IMR-90 (cell line): ENCODE measurements at regions not wholly inside any gene's neighbourhood (a gene's known extent, or its start where the extent isn't known, plus 50 kb on each side); places are given as distances from the start of the nearest gene placed in this dataset.

ENCODE experiments used
- ATAC-seq: fragments of 200-7000 bp; cut with Tn5 transposase; 2 replicates; pipeline ENCODE4 v1.9.1; 2020; ENCODE audit warnings: low read depth, mild to moderate bottlenecking, moderate library complexity
- BruUV-seq: library from RNA; stranded (reverse); fragments of 400-500 nt; replicated peaks from 2 replicates; lab custom pipeline; 2021; lab: Mats Ljungman, UMichigan
- CTCF ChIA-PET: fragments of 300-600 bp; formaldehyde crosslinking; extraction: SDS; loops from one replicate; lab custom pipeline; 2021; ENCODE audit warnings: antibody characterized with exemption; lab: Yijun Ruan, JAX
- POLR2A ChIA-PET: fragments of 300-600 bp; sonication (Branson Sonifier 250); formaldehyde crosslinking; loops from one replicate; lab custom pipeline; 2022; ENCODE audit warnings: antibody characterized with exemption; ENCODE audit not compliant: unreplicated experiment; lab: Charles Lee
- DNase-seq: peaks from one replicate; pipeline ENCODE4 v3.0.0; 2013
- H2AFZ ChIP-seq: replicated peaks from 2 replicates; pipeline ENCODE3; 2013; ENCODE audit warnings: low read length, mild to moderate bottlenecking; ENCODE audit not compliant: poor library complexity
- H2AK5ac ChIP-seq: 2 replicates; pipeline ENCODE4 v1.6.1; 2013; ENCODE audit warnings: low read depth, low read length, inconsistent platforms
- H2AK9ac ChIP-seq: replicated peaks from 2 replicates; pipeline ENCODE3; 2013; ENCODE audit warnings: mild to moderate bottlenecking, low read depth, low read length, moderate library complexity; ENCODE audit not compliant: poor library complexity
- H2BK120ac ChIP-seq: 2 replicates; pipeline ENCODE4 v1.6.1; 2013; ENCODE audit warnings: low read depth, low read length, inconsistent platforms
- H2BK15ac ChIP-seq: 3 replicates; pipeline ENCODE4 v1.6.1; 2013; ENCODE audit warnings: low read depth, low read length, inconsistent platforms
- H2BK20ac ChIP-seq: 2 replicates; pipeline ENCODE4 v1.6.1; 2013; ENCODE audit warnings: low read depth, mild to moderate bottlenecking, inconsistent platforms, low read length, moderate library complexity
- H2BK5ac ChIP-seq: 2 replicates; pipeline ENCODE4 v1.6.1; 2013; ENCODE audit warnings: mild to moderate bottlenecking, low read depth, low read length, inconsistent platforms; ENCODE audit not compliant: poor library complexity, severe bottlenecking
- H3K14ac ChIP-seq: replicated peaks from 2 replicates; pipeline ENCODE4 v1.6.1; 2013; ENCODE audit warnings: low read depth, low read length, inconsistent platforms
- H3K18ac ChIP-seq: 2 replicates; pipeline ENCODE4 v1.6.1; 2013; ENCODE audit warnings: low read depth, low read length, control low read depth
- H3K23ac ChIP-seq: 2 replicates; pipeline ENCODE4 v1.6.1; 2013; ENCODE audit warnings: low read depth, low read length, inconsistent platforms
- H3K27ac ChIP-seq: 2 replicates; pipeline ENCODE4 v1.5.1; 2013; ENCODE audit warnings: mild to moderate bottlenecking, control low read depth, low read length; ENCODE audit not compliant: insufficient read depth
- H3K27me3 ChIP-seq: 2 replicates; pipeline ENCODE4 v1.6.1; 2013; ENCODE audit warnings: low read length; ENCODE audit not compliant: control insufficient read depth, insufficient read depth
- H3K36me3 ChIP-seq: 2 replicates; pipeline ENCODE4 v1.6.1; 2013; ENCODE audit warnings: low read length, mixed read lengths; ENCODE audit not compliant: control insufficient read depth, insufficient read depth
- H3K4ac ChIP-seq: 2 replicates; pipeline ENCODE4 v1.6.1; 2013; ENCODE audit warnings: low read depth, low read length, inconsistent platforms
- H3K4me1 ChIP-seq: 2 replicates; pipeline ENCODE4 v1.6.1; 2013; ENCODE audit warnings: low read length, mixed read lengths; ENCODE audit not compliant: control insufficient read depth, insufficient read depth
- H3K4me2 ChIP-seq: 2 replicates; pipeline ENCODE4 v1.6.1; 2013; ENCODE audit warnings: low read depth, mild to moderate bottlenecking, control low read depth, low read length, moderate library complexity
- H3K4me3 ChIP-seq: 2 replicates; pipeline ENCODE4 v1.5.1; 2013; ENCODE audit warnings: low read depth, mild to moderate bottlenecking, control low read depth, low read length, moderate library complexity; ENCODE audit not compliant: insufficient read depth
- H3K56ac ChIP-seq: 2 replicates; pipeline ENCODE4 v1.6.1; 2013; ENCODE audit warnings: low read length, inconsistent platforms; ENCODE audit not compliant: insufficient read depth; ENCODE audit errors: extremely low read depth
- H3K79me1 ChIP-seq, 2 experiments: 2 replicates each; pipeline ENCODE4 v1.6.1; 2013; ENCODE audit warnings: low read length in 2 of 2, inconsistent platforms in 1 of 2, low read depth in 1 of 2
- H3K9ac ChIP-seq: 2 replicates; pipeline ENCODE4 v1.6.1; 2013; ENCODE audit warnings: low read depth, low read length, control low read depth
- H3K9me1 ChIP-seq: 2 replicates; pipeline ENCODE4 v1.6.1; 2013; ENCODE audit warnings: low read length, inconsistent platforms; ENCODE audit not compliant: insufficient read depth
- H3K9me3 ChIP-seq: 2 replicates; pipeline ENCODE4 v1.6.1; 2013; ENCODE audit warnings: low read length; ENCODE audit not compliant: control insufficient read depth, insufficient read depth
- H4K20me1 ChIP-seq: 2 replicates; pipeline ENCODE4 v1.6.1; 2013; ENCODE audit warnings: low read length, inconsistent platforms; ENCODE audit not compliant: insufficient read depth
- H4K5ac ChIP-seq: 2 replicates; pipeline ENCODE4 v1.6.1; 2013; ENCODE audit warnings: mild to moderate bottlenecking, low read depth, low read length, control low read depth
- H4K8ac ChIP-seq, 2 experiments: 2 replicates each; pipeline ENCODE4 v1.6.1; 2013; ENCODE audit warnings: low read depth in 2 of 2, low read length in 2 of 2, control low read depth in 1 of 2, inconsistent platforms in 1 of 2
- H4K91ac ChIP-seq: 2 replicates; pipeline ENCODE4 v1.6.1; 2013; ENCODE audit warnings: low read depth, low read length, inconsistent platforms; ENCODE audit not compliant: insufficient read depth
- BHLHE40 ChIP-seq: fragments of 150-350 bp; IDR thresholded peaks from 2 replicates; pipeline ENCODE4 v1.6.1; 2016; ENCODE audit warnings: mild to moderate bottlenecking, low read depth, low read length
- CEBPB ChIP-seq: IDR thresholded peaks from 2 replicates; pipeline ENCODE4 v1.6.1; 2012; ENCODE audit warnings: low read depth, low read length, improper control_type of control experiment
- CHD1 ChIP-seq: IDR thresholded peaks from 2 replicates; pipeline ENCODE4 v1.6.1; 2012; ENCODE audit warnings: low read depth, low read length, improper control_type of control experiment
- ELK1 ChIP-seq: fragments of 150-350 bp; IDR thresholded peaks from 2 replicates; pipeline ENCODE4 v1.6.1; 2016; ENCODE audit warnings: low read depth, mild to moderate bottlenecking, low read length, moderate library complexity, borderline replicate concordance
- FOS ChIP-seq: fragments of 150-350 bp; IDR thresholded peaks from 2 replicates; pipeline ENCODE4 v1.6.1; 2016; ENCODE audit warnings: low read depth, low read length
- MAZ ChIP-seq: IDR thresholded peaks from 2 replicates; pipeline ENCODE4 v1.6.1; 2012; ENCODE audit warnings: low read depth, mild to moderate bottlenecking, low read length, improper control_type of control experiment, moderate library complexity, borderline replicate concordance
- MXI1 ChIP-seq: IDR thresholded peaks from 2 replicates; pipeline ENCODE4 v1.6.1; 2012; ENCODE audit warnings: low read depth, mild to moderate bottlenecking, low read length, moderate library complexity, borderline replicate concordance
- NFE2L2 ChIP-seq: fragments of 150-350 bp; IDR thresholded peaks from 2 replicates; pipeline ENCODE4 v1.6.1; 2016; ENCODE audit warnings: low read depth, mild to moderate bottlenecking, low read length
- POLR2A ChIP-seq: IDR thresholded peaks from 2 replicates; pipeline ENCODE4 v1.6.1; 2012; ENCODE audit warnings: mild to moderate bottlenecking, low read depth, low read length
- RAD21 ChIP-seq: IDR thresholded peaks from 2 replicates; pipeline ENCODE4 v1.6.1; 2012; ENCODE audit warnings: low read length, improper control_type of control experiment
- RFX5 ChIP-seq: IDR thresholded peaks from 2 replicates; pipeline ENCODE4 v1.8.0; 2012; ENCODE audit warnings: low read depth, mild to moderate bottlenecking, low read length, moderate library complexity
- SMC3 ChIP-seq: fragments of 150-350 bp; IDR thresholded peaks from 2 replicates; pipeline ENCODE4 v1.6.1; 2016; ENCODE audit warnings: low read depth, mild to moderate bottlenecking, antibody characterized with exemption, low read length, moderate library complexity
- USF2 ChIP-seq: fragments of 150-350 bp; IDR thresholded peaks from 2 replicates; pipeline ENCODE4 v1.6.1; 2017; ENCODE audit warnings: mild to moderate bottlenecking, antibody characterized with exemption, low read length, low read depth
- WGBS, 2 experiments: methylation state at CpG; one replicate each; pipeline versions ENCODE4 v1.1.5 to v1.1.7; 2013; ENCODE audit warnings: missing lambda C conversion rate in 2 of 2; ENCODE audit not compliant: insufficient read length in 1 of 2; ENCODE audit errors: extremely low coverage in 2 of 2; 5-methylcytosine and 5-hydroxymethylcytosine counted together
- dilution Hi-C: fragments of 300-500 bp; cut with HindIII; formaldehyde crosslinking; loops from one replicate; pipeline ENCODE4 v1.14.3; 2018; ENCODE audit warnings: low sequenced_read_pairs; ENCODE audit not compliant: unreplicated experiment
- in situ Hi-C: fragments of 300-500 bp; cut with MboI; formaldehyde crosslinking; loops from 3 replicates; pipeline ENCODE4 v1.14.3; 2019; ENCODE audit warnings: low sequenced_read_pairs, inconsistent platforms, mixed read lengths
- intact Hi-C: fragments of 100-400 bp; cut with micrococcal nuclease; formaldehyde crosslinking; loops from 2 replicates; pipeline ENCODE4 v1.10.0; 2022
- TF ChIP-seq, protein P1 (sequence below): conservative IDR thresholded peaks from 2 replicates; pipeline ENCODE4 v1.5.1; 2012; ENCODE audit warnings: mild to moderate bottlenecking, low read depth, low read length, improper control_type of control experiment

DNA sequence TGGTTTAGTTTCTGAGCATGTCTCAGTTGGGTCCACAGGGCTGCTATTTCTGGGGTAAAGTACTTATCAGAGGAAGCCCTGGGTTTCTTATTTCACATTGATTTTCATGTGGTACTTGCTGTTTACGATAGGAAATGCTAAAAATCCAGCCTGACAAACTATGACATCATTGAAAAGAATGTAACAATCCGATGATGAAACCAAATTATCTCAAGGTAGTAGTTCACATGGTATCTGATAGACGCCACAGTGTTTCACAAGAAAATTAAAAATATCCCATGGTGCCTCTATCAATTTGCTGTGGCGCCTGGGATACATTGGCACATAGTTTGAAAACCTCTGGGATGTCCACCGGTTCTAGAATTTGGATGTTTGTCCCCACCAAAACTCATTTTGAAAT, 418.9 kb upstream of the RPS6KA3 start:
- Histone ChIP-seq H3K79me1 (no peaks in the 10 kb centered on the region), H4K5ac (no peak overlapping the region), H4K91ac (no peak overlapping the region), H3K4me2 (no peak overlapping the region), H4K20me1 (no peaks in the 10 kb centered on the region), H3K4ac (no peak overlapping the region), H3K18ac (no peak overlapping the region), H2AK5ac (no peak overlapping the region), H3K14ac (no peak overlapping the region), H2AK9ac (no peak overlapping the region), H2BK120ac (no peak overlapping the region), H2BK20ac (no peak overlapping the region), H2AFZ (no peak overlapping the region), H3K9ac (no peak overlapping the region), H3K23ac (no peak overlapping the region), H3K56ac (no peak overlapping the region), H3K4me1 (no peaks in the 10 kb centered on the region), H4K8ac (no peak overlapping the region), H2BK15ac (no peak overlapping the region), H3K36me3 (no peaks in the 10 kb centered on the region), H3K9me1 (no peaks in the 10 kb centered on the region), H3K9me3 (no peaks in the 10 kb centered on the region), H3K4me3 (no peak overlapping the region), H2BK5ac (no peak overlapping the region), H3K27me3 (no peaks in the 10 kb centered on the region), H3K27ac (no peak overlapping the region)
- CTCF ChIA-PET = no interaction called here
- in situ Hi-C loops (no loop called here), intact Hi-C loops (no loop called here), dilution Hi-C loops (no loop called here)
- no TSS peak for BruUV-seq
- ATAC-seq (no peak), DNase-seq (no peak)
- no peak for TF ChIP-seq SMC3
- no peak for TF ChIP-seq MAZ
- TF ChIP-seq NFE2L2 = no peak
- no peak for TF ChIP-seq POLR2A
- TF ChIP-seq CHD1 = no peak
- TF ChIP-seq CEBPB = no peak
- no peak for TF ChIP-seq USF2
- TF ChIP-seq RFX5 = no peak
- no peak for TF ChIP-seq ELK1
- no peak for TF ChIP-seq FOS
- no peak for TF ChIP-seq MXI1
- TF ChIP-seq, protein P1, sequence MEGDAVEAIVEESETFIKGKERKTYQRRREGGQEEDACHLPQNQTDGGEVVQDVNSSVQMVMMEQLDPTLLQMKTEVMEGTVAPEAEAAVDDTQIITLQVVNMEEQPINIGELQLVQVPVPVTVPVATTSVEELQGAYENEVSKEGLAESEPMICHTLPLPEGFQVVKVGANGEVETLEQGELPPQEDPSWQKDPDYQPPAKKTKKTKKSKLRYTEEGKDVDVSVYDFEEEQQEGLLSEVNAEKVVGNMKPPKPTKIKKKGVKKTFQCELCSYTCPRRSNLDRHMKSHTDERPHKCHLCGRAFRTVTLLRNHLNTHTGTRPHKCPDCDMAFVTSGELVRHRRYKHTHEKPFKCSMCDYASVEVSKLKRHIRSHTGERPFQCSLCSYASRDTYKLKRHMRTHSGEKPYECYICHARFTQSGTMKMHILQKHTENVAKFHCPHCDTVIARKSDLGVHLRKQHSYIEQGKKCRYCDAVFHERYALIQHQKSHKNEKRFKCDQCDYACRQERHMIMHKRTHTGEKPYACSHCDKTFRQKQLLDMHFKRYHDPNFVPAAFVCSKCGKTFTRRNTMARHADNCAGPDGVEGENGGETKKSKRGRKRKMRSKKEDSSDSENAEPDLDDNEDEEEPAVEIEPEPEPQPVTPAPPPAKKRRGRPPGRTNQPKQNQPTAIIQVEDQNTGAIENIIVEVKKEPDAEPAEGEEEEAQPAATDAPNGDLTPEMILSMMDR = no peak
- TF ChIP-seq RAD21 = no peak
- no peak for TF ChIP-seq BHLHE40
- WGBS, 2 experiments = 50% methylated on average over 1 of the region's 5 CpGs; no CpG with 5 or more reads in 1 of the 2 experiments
- POLR2A ChIA-PET = no interaction called here
